ENCODE measurements at regions not wholly inside any gene's neighbourhood (a gene's known extent, or its start where the extent isn't known, plus 50 kb on each side); places are given as distances from the start of the nearest gene placed in this dataset.

DNA sequence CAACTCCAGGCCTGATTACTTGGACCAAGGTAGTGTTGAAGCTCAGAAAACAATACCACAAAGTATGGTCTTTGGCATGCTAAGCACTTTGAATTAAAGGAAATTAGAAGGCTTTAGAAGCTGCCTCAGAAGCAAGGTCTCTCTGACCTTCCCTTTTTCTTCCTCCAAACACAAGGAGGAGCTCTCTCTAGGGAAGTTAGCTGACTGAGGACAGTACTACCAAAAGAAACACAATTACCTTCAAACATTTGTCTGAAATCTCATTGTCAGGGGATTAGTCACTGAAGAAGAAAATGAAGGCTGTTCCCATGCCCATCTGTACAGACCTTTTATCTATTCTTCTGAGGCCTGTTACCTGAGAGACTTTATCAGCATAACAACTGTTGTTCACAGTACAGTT, 279.3 kb downstream of the CDH20 start:
- DNase-seq (ENCODE audit: low read depth): no peak
- TF ChIP-seq, protein P1, sequence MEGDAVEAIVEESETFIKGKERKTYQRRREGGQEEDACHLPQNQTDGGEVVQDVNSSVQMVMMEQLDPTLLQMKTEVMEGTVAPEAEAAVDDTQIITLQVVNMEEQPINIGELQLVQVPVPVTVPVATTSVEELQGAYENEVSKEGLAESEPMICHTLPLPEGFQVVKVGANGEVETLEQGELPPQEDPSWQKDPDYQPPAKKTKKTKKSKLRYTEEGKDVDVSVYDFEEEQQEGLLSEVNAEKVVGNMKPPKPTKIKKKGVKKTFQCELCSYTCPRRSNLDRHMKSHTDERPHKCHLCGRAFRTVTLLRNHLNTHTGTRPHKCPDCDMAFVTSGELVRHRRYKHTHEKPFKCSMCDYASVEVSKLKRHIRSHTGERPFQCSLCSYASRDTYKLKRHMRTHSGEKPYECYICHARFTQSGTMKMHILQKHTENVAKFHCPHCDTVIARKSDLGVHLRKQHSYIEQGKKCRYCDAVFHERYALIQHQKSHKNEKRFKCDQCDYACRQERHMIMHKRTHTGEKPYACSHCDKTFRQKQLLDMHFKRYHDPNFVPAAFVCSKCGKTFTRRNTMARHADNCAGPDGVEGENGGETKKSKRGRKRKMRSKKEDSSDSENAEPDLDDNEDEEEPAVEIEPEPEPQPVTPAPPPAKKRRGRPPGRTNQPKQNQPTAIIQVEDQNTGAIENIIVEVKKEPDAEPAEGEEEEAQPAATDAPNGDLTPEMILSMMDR (IDR thresholded peaks at IDR 0.05; ENCODE audit: control insufficient read depth, extremely low read depth, insufficient read depth): peak; percentile 27; the same call in 1 of the 2 replicates
- no peak overlapping the region for H3K4me3 ChIP-seq (ENCODE audit: low read depth, low read length)

DNA sequence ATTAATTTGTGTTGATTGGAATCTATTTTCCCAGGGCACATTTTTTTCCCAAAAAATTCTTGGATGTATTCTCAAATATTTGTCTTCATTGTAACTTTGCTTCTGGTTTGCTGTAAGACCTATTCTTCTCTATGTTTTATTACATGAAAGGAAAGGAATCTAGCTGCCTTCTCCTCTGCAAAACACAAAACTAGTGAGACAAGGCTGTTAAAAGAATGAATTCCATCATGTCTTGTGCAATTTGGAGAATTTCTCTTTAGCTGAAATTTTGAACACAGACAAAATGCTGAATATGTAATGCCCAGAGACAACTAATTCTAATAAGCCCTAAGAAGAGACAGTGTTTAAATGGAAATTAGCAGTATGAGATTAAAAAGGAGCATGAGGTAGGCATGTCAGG, 275.9 kb downstream of the CDH20 start:
- H3K4me3 ChIP-seq (ENCODE audit: low read depth, low read length): no peak overlapping the region
- no peak for DNase-seq (ENCODE audit: low read depth)
- TF ChIP-seq, protein P1 (IDR thresholded peaks at IDR 0.05; ENCODE audit: control insufficient read depth, extremely low read depth, insufficient read depth): no peak

DNA sequence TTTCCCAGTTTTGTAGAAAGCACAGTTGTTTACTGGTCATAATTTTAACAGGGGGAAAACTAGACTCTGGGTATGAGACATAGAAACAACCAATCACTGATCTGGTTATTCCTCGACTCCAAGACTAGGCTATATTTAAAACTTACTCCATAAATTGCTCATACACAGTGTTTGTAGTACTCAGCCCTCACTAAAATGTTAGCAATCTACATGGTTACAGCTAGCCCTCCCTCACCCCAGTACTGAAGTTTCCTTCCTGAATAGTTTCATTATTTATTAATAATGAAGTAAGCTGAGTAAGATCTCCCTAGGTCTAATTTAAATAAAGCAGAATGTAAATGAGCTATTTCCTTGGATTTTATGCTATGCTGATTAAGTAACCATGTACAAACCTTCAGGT, 275.1 kb downstream of the CDH20 start:
- TF ChIP-seq, protein P1 (IDR thresholded peaks at IDR 0.05; ENCODE audit: control insufficient read depth, extremely low read depth, insufficient read depth): no peak
- H3K4me3 ChIP-seq (ENCODE audit: low read depth, low read length): no peak overlapping the region
- no peak for DNase-seq (ENCODE audit: low read depth)

DNA sequence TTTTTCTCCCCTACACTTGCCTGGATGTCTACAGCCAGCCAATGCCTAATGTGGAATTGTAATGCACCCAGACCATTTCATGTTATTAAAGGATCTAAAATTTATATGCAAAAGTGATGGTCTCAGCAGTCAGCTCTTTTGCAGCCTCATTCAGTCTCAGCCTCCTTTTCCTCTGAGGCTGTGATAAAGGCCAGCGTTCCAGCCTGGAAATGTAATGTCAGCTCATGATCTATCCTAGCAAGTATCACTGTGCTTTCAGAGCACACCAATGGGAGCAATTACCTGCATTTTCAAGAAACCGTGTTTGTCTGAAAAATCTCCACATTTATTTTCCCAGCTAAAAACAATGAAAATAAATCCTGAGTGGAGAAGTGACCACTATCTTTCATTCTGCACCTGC, 274.6 kb downstream of the CDH20 start:
- TF ChIP-seq, protein P1 (IDR thresholded peaks at IDR 0.05; ENCODE audit: control insufficient read depth, extremely low read depth, insufficient read depth): no peak
- H3K4me3 ChIP-seq (ENCODE audit: low read depth, low read length): no peak overlapping the region
- no peak for DNase-seq (ENCODE audit: low read depth)

DNA sequence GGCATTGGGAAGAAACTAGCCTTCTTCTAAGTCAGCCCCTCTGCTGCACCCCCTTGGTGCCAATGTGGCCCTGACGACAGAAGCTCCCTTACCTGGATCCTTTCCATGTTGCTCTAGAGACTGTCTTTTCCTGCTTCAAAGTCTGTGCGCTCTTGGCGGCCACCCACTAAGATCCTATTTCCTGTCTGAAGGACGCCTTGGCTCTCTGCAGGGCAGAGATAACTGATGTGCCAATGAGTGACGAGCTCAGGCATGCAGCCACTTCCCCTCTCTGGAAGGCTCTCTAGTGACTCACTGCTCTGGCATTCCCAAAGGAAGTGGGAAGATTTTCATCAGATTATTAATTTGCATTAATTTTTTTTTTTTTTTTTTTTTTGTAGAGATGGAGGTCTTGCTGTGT, 273.5 kb downstream of the CDH20 start:
- peak; percentile 83 for DNase-seq (ENCODE audit: low read depth)
- no peak overlapping the region for H3K4me3 ChIP-seq (ENCODE audit: low read depth, low read length)
- TF ChIP-seq, protein P1 (IDR thresholded peaks at IDR 0.05; ENCODE audit: control insufficient read depth, extremely low read depth, insufficient read depth): no peak

DNA sequence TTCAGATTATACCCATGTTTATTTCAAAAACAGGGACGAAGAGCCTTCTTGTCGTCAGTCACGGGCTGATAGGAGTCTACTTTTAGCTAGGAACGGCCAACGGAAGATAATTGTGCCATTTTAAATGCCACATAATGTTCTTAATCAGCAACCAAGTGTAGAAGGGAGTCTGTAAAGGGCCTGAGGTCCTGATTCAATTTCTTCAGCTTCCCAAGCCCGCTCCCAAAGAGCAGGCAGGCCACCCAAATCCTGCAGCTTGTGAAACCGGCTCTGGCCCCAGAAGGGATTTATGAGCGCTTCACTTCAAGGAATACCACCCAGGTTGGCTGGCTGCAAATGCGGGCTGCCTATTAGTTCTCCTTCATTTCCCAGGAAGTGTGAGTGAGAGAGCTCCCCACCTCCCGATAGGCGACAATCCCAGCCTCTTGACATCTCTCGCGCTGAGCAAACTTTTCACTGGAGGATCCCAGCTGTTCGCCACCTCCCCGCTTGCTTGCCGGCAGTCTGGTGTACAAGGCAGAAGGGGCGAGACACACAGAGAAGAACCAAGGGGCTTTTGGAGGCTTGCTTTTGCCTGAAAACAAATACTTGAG, 272.9 kb downstream of the CDH20 start:
- H3K4me3 ChIP-seq (ENCODE audit: low read depth, low read length): no peak overlapping the region
- no peak for DNase-seq (ENCODE audit: low read depth)
- TF ChIP-seq, protein P1 (IDR thresholded peaks at IDR 0.05; ENCODE audit: control insufficient read depth, extremely low read depth, insufficient read depth): no peak

DNA sequence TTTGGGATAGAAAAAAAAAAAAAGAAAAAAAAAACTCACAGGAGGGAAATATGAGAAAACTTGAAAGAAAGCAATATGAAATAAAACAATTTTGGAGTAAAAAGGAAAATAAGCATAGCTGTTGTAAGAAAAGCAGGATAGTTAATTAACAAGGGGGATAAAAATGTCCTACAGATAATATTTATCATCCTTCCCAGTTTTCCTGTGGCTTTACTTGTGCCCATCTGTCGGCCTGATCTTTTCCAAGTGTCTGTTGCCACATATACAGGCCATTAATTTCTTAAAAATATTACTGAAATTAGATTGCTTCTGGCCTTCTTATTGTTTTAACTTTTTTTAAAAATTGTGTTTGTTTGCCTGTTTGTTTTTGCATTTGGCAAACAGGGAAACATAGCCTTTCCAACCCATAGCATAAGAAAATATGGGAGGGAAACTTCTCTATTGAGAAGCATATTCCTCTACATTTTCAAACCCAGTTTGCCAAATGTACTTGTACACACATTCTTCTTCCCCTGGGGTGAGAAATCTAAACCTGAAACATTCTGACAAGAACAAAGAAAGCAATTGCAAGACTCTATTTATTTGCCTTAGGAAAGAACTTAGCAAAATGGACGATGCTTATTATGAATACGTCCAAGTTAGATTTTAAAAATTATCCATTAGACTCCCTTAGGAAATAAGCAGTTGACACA, 272.3 kb downstream of the CDH20 start:
- TF ChIP-seq, protein P1 (IDR thresholded peaks at IDR 0.05; ENCODE audit: control insufficient read depth, extremely low read depth, insufficient read depth): no peak
- DNase-seq (ENCODE audit: low read depth): no peak
- no peak overlapping the region for H3K4me3 ChIP-seq (ENCODE audit: low read depth, low read length)
